IPS-NIHi7 (cell line): ENCODE measurements at regions not wholly inside any gene's neighbourhood (a gene's known extent, or its start where the extent isn't known, plus 50 kb on each side); places are given as distances from the start of the nearest gene placed in this dataset.
A peak's percentile ranks its signal among the peaks of the same experiment; 100 is the strongest.
"Not testable (repeated sequence)": the region's sequence is repeated elsewhere in the genome, so short reads cannot be mapped to it uniquely, and the experiment has no call there.

ENCODE experiments used
- DNase-seq: peaks from one replicate; pipeline ENCODE4 v3.0.0; 2012; ENCODE audit warnings: mixed read lengths; ENCODE audit errors: extremely low spot score

GRCh38 chr9:136611606-136612005 is 51.1 kb upstream of the EGFL7 start:
- no peak for DNase-seq

GRCh38 chr9:136611119-136611518 is 51.6 kb upstream of the EGFL7 start:
- DNase-seq, result no peak

GRCh38 chr9:136610426-136610825 is 52.3 kb upstream of the EGFL7 start:
- DNase-seq, result no peak

GRCh38 chr9:136609838-136610311 is 52.8 kb upstream of the EGFL7 start:
- DNase-seq, result no peak

- DNase-seq, result no peak
Measured at GRCh38 chr9:136609160-136609475, 53.6 kb upstream of the EGFL7 start.

GRCh38 chr9:136608348-136609159 is 54.2 kb upstream of the EGFL7 start:
- DNase-seq, result no peak

- DNase-seq, result no peak
Measured at GRCh38 chr9:136607334-136607919, 55.3 kb upstream of the EGFL7 start.

- DNase-seq, result no peak
Measured at GRCh38 chr9:136606687-136607333, 55.9 kb upstream of the EGFL7 start.

GRCh38 chr9:136605988-136606660 is 56.6 kb upstream of the EGFL7 start:
- DNase-seq, result no peak

GRCh38 chr9:136604823-136605525 is 57.7 kb upstream of the EGFL7 start:
- peak; percentile 67 for DNase-seq

- DNase-seq, result no peak
Measured at GRCh38 chr9:136603901-136604814, 58.3 kb upstream of the NOTCH1 start.

GRCh38 chr9:136603216-136603615 is 57.4 kb upstream of the NOTCH1 start:
- no peak for DNase-seq

GRCh38 chr9:136602193-136602885 is 56.5 kb upstream of the NOTCH1 start:
- DNase-seq, result no peak

GRCh38 chr9:136601250-136601973 is 55.6 kb upstream of the NOTCH1 start:
- DNase-seq, result not testable (repeated sequence)

- no peak for DNase-seq
Measured at GRCh38 chr9:136599811-136600660, 54.2 kb upstream of the NOTCH1 start.

- DNase-seq, result no peak
Measured at GRCh38 chr9:136599074-136599531, 53.3 kb upstream of the NOTCH1 start.

GRCh38 chr9:136598390-136599073 is 52.7 kb upstream of the NOTCH1 start:
- DNase-seq, result not testable (repeated sequence)

GRCh38 chr9:136597965-136598364 is 52.1 kb upstream of the NOTCH1 start:
- no peak for DNase-seq
